Kidney capillary endothelial cell (primary cell): ENCODE measurements at regions not wholly inside any gene's neighbourhood (a gene's known extent, or its start where the extent isn't known, plus 50 kb on each side); places are given as distances from the start of the nearest gene placed in this dataset.

Experiments
- DNase-seq: peaks from one replicate; pipeline ENCODE4 v3.0.0-alpha.2; 2018; ENCODE audit warnings: low spot score

GRCh38 chr5:74424162-74424868 lies 216.2 kb downstream of the ENC1 start:
- DNase-seq = no peak

GRCh38 chr5:74423383-74423782 lies 217.1 kb downstream of the ENC1 start:
- no peak for DNase-seq

GRCh38 chr5:74422671-74423070 lies 217.9 kb downstream of the ENC1 start:
- no peak for DNase-seq

- DNase-seq = no peak
Observed at GRCh38 chr5:74422030-74422429, 218.5 kb downstream of the ENC1 start.

GRCh38 chr5:74421377-74421776 lies 219.2 kb downstream of the ENC1 start:
- no peak for DNase-seq

- DNase-seq = no peak
Observed at GRCh38 chr5:74420947-74421346, 219.6 kb downstream of the ENC1 start.

- no peak for DNase-seq
Observed at GRCh38 chr5:74420220-74420619, 220.3 kb downstream of the ENC1 start.

GRCh38 chr5:74419468-74419867 lies 221.1 kb downstream of the ENC1 start:
- no peak for DNase-seq

- DNase-seq = no peak
Observed at GRCh38 chr5:74418709-74419108, 221.8 kb downstream of the ENC1 start.

- DNase-seq = no peak
Observed at GRCh38 chr5:74418261-74418660, 222.3 kb downstream of the ENC1 start.

- peak; percentile 86 for DNase-seq
Observed at GRCh38 chr5:74415695-74416102, 224.8 kb downstream of the ENC1 start.

- DNase-seq = no peak
Observed at GRCh38 chr5:74414228-74414627, 226.3 kb downstream of the ENC1 start.

- no peak for DNase-seq
Observed at GRCh38 chr5:74413403-74414048, 227.0 kb downstream of the ENC1 start.

GRCh38 chr5:74412066-74412465 lies 228.5 kb downstream of the ENC1 start:
- DNase-seq = no peak

- DNase-seq = no peak
Observed at GRCh38 chr5:74409712-74410111, 230.8 kb downstream of the ENC1 start.

GRCh38 chr5:74409166-74409706 lies 231.3 kb downstream of the ENC1 start:
- no peak for DNase-seq

- DNase-seq = no peak
Observed at GRCh38 chr5:74408150-74409043, 232.1 kb downstream of the ENC1 start.

- no peak for DNase-seq
Observed at GRCh38 chr5:74407701-74408100, 232.8 kb downstream of the ENC1 start.

- DNase-seq = no peak
Observed at GRCh38 chr5:74406844-74407243, 233.7 kb downstream of the ENC1 start.

GRCh38 chr5:74405593-74405992 lies 234.9 kb downstream of the ENC1 start:
- no peak for DNase-seq

GRCh38 chr5:74404574-74405508 lies 235.7 kb downstream of the ENC1 start:
- DNase-seq = no peak
